GM10266 (cell line): ENCODE measurements at regions not wholly inside any gene's neighbourhood (a gene's known extent, or its start where the extent isn't known, plus 50 kb on each side); places are given as distances from the start of the nearest gene placed in this dataset.

ENCODE experiments used
- DNase-seq: peaks from one replicate; pipeline ENCODE4 v3.0.0; 2012; ENCODE audit errors: extremely low spot score
- TF ChIP-seq, protein P1 (sequence below): IDR thresholded peaks from 2 replicates; pipeline ENCODE4 v1.5.1; 2012; ENCODE audit warnings: mild to moderate bottlenecking, low read depth; ENCODE audit not compliant: control insufficient read depth, insufficient read depth; ENCODE audit errors: missing control alignments

- TF ChIP-seq, protein P1, sequence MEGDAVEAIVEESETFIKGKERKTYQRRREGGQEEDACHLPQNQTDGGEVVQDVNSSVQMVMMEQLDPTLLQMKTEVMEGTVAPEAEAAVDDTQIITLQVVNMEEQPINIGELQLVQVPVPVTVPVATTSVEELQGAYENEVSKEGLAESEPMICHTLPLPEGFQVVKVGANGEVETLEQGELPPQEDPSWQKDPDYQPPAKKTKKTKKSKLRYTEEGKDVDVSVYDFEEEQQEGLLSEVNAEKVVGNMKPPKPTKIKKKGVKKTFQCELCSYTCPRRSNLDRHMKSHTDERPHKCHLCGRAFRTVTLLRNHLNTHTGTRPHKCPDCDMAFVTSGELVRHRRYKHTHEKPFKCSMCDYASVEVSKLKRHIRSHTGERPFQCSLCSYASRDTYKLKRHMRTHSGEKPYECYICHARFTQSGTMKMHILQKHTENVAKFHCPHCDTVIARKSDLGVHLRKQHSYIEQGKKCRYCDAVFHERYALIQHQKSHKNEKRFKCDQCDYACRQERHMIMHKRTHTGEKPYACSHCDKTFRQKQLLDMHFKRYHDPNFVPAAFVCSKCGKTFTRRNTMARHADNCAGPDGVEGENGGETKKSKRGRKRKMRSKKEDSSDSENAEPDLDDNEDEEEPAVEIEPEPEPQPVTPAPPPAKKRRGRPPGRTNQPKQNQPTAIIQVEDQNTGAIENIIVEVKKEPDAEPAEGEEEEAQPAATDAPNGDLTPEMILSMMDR, result no peak
- DNase-seq, result no peak
Measured at GRCh38 chr5:19044931-19045695, 942.9 kb downstream of the CDH18 start.

DNA sequence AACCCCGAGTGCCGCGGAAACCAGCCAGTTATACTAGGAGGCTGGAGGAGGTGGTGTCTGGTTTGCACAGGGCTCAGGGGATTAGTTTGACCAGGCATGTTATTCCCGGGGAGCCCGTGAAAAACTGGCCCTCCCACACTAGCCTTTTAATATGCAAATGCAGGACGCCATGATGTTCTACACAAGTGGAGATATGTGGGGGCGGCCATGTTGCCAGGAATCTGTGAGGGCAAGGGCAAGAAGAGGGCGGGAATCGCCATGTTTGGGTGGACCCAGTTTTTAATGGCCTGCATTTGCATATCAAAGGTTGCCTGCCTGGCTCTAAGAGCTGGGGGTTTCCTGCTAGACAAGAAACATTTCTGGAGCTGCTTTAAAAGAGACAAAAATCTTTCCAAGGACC lies 940.7 kb downstream of the CDH18 start:
- TF ChIP-seq, protein P1, result no peak
- DNase-seq, result no peak

DNA sequence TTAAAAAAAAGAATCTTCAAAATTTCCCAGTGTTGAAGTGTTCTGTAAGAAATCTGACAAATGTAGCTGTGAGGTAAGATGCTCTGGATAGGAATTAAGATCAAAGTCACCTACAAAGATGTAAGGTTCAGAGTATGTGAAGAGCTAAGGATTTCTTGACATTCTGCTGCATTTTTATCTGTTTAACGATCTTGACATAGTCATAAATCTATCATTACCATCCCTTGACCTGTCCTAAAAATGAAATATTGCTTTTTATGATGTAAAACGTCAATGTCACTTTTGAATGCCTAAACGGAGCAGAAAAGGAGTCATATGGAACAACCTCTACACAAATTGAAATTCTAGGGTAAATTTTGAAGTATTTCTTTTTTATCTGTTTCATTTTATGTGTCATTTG lies 939.3 kb downstream of the CDH18 start:
- TF ChIP-seq, protein P1, result no peak
- no peak for DNase-seq

DNA sequence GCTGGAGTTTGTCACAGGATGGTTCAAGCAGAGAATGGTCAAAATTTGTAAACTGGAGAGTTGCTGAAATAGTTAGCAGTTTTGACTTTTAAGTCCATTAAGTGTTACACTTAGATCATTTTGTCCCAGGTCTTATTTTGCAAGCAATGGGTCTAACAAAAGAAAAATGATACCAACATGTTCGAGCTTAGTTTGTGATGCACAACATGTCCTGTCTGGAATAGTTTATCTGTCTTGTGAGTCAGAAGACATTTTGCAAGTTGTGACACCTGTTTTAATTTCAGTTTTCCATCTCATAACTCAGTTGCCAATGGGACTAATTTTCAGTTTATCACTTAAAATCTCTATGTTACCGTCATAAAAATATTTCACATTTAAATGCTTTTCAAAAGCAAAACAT lies 929.8 kb downstream of the CDH18 start:
- DNase-seq, result no peak
- TF ChIP-seq, protein P1, result no peak

- DNase-seq, result no peak
- TF ChIP-seq, protein P1, result no peak
Measured at GRCh38 chr5:19064094-19064493, 923.9 kb downstream of the CDH18 start.

DNA sequence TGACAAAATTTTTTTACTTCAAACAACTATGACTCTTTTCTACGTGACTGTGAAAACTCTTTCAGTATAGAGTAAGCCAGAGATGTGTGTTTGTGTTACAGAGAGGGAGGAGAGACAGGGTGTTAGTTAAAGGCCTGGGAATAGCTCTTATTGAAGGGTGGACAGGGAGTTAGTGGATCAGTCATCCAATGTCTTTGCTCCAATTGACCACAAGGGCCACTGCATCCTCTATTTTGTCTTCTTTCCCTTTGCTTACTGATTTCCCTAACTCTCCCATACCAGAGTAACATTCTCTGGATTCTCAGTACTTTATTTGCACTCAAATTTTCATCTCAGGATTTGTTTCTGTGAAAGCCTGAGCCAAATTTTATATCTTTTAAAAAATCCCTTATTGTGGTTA lies 920.3 kb downstream of the CDH18 start:
- TF ChIP-seq, protein P1, result no peak
- DNase-seq, result no peak

GRCh38 chr5:19098434-19098833 lies 889.6 kb downstream of the CDH18 start:
- TF ChIP-seq, protein P1, result no peak
- DNase-seq, result no peak
